ENCODE measurements at regions not wholly inside any gene's neighbourhood (a gene's known extent, or its start where the extent isn't known, plus 50 kb on each side); places are given as distances from the start of the nearest gene placed in this dataset.

GRCh38 chr4:14241574-14241973 lies 614.0 kb upstream of the BOD1L1 start:
- no peaks in the 10 kb centered on the region for H3K4me1 ChIP-seq (ENCODE audit: insufficient read depth, low read length)
- ChIA-PET POLR2A (no interaction called here), CTCF (no interaction called here)
- DNase-seq = no peak
- H3K36me3 ChIP-seq (ENCODE audit: insufficient read depth, low read length) = no peaks in the 10 kb centered on the region
- H3K27ac ChIP-seq (ENCODE audit: low read depth, low read length) = no peak overlapping the region
- no peak overlapping the region for H3K4me3 ChIP-seq (ENCODE audit: low read length)
- H3K27me3 ChIP-seq (ENCODE audit: insufficient read depth, low read length, poor library complexity, severe bottlenecking) = no peaks in the 10 kb centered on the region
- no peaks in the 10 kb centered on the region for H3K36me3 Mint-ChIP-seq
- H3K9me3 ChIP-seq (ENCODE audit: low read length) = no peaks in the 10 kb centered on the region
- H3K27me3 Mint-ChIP-seq = peaks cover 0 to 2% of the 10 kb centered on the region in 2 donors
- H3K9me3 Mint-ChIP-seq = peaks cover 0 to 12% (median 4%) of the 10 kb centered on the region in 5 donors
- no peak overlapping the region for H3K4me3 Mint-ChIP-seq
- no peaks in the 10 kb centered on the region for H3K4me1 Mint-ChIP-seq
- peak overlapping the region in 1 of 8 donors; percentile 50 for H3K27ac Mint-ChIP-seq

- Histone ChIP-seq H3K27ac (ENCODE audit: low read depth, low read length) (no peak overlapping the region), H3K27me3 (ENCODE audit: insufficient read depth, low read length, poor library complexity, severe bottlenecking) (no peaks in the 10 kb centered on the region), H3K9me3 (ENCODE audit: low read length) (no peaks in the 10 kb centered on the region), H3K4me3 (ENCODE audit: low read length) (no peak overlapping the region), H3K4me1 (ENCODE audit: insufficient read depth, low read length) (no peaks in the 10 kb centered on the region), H3K36me3 (ENCODE audit: insufficient read depth, low read length) (no peaks in the 10 kb centered on the region)
- Mint-ChIP-seq H3K4me1 (no peaks in the 10 kb centered on the region), H3K27me3 (peaks cover 0 to 2% of the 10 kb centered on the region in 2 donors), H3K36me3 (no peaks in the 10 kb centered on the region), H3K27ac (no peak overlapping the region), H3K9me3 (peaks cover 0 to 6% (median 4%) of the 10 kb centered on the region in 5 donors), H3K4me3 (no peak overlapping the region)
- ChIA-PET CTCF (no interaction called here), POLR2A (no interaction called here)
- DNase-seq = no peak
These were observed 620.2 kb upstream of the BOD1L1 start for GRCh38 chr4:14247767-14248166.

- ChIA-PET CTCF (no interaction called here), POLR2A (no interaction called here)
- Mint-ChIP-seq H3K36me3 (no peaks in the 10 kb centered on the region), H3K4me1 (no peaks in the 10 kb centered on the region), H3K27me3 (no peaks in the 10 kb centered on the region), H3K4me3 (no peak overlapping the region), H3K9me3 (peaks cover 0 to 4% (median 2%) of the 10 kb centered on the region in 5 donors), H3K27ac (no peak overlapping the region)
- Histone ChIP-seq H3K4me3 (ENCODE audit: low read length) (no peak overlapping the region), H3K36me3 (ENCODE audit: insufficient read depth, low read length) (no peaks in the 10 kb centered on the region), H3K27me3 (ENCODE audit: insufficient read depth, low read length, poor library complexity, severe bottlenecking) (no peaks in the 10 kb centered on the region), H3K4me1 (ENCODE audit: insufficient read depth, low read length) (no peaks in the 10 kb centered on the region), H3K27ac (ENCODE audit: low read depth, low read length) (no peak overlapping the region), H3K9me3 (ENCODE audit: low read length) (no peaks in the 10 kb centered on the region)
- no peak for DNase-seq
These were observed 621.7 kb upstream of the BOD1L1 start for GRCh38 chr4:14249226-14249625.

GRCh38 chr4:14254252-14254651 lies 626.7 kb upstream of the BOD1L1 start:
- H3K4me3 Mint-ChIP-seq = no peak overlapping the region
- no peaks in the 10 kb centered on the region for H3K9me3 ChIP-seq (ENCODE audit: low read length)
- peaks cover 0 to 4% (median 2%) of the 10 kb centered on the region in 5 donors for H3K9me3 Mint-ChIP-seq
- no peaks in the 10 kb centered on the region for H3K4me1 Mint-ChIP-seq
- no peak overlapping the region for H3K27ac ChIP-seq (ENCODE audit: low read depth, low read length)
- H3K36me3 ChIP-seq (ENCODE audit: insufficient read depth, low read length) = no peaks in the 10 kb centered on the region
- ChIA-PET CTCF (no interaction called here), POLR2A (no interaction called here)
- no peak overlapping the region for H3K27ac Mint-ChIP-seq
- no peak overlapping the region for H3K4me3 ChIP-seq (ENCODE audit: low read length)
- DNase-seq = no peak
- no peaks in the 10 kb centered on the region for H3K27me3 ChIP-seq (ENCODE audit: insufficient read depth, low read length, poor library complexity, severe bottlenecking)
- H3K4me1 ChIP-seq (ENCODE audit: insufficient read depth, low read length) = no peaks in the 10 kb centered on the region
- H3K27me3 Mint-ChIP-seq = no peaks in the 10 kb centered on the region
- no peaks in the 10 kb centered on the region for H3K36me3 Mint-ChIP-seq

- POLR2A ChIA-PET = no interaction called here
- no peaks in the 10 kb centered on the region for H3K36me3 ChIP-seq (ENCODE audit: insufficient read depth, low read length)
- no peaks in the 10 kb centered on the region for H3K36me3 Mint-ChIP-seq
These were observed 627.4 kb upstream of the BOD1L1 start for GRCh38 chr4:14254926-14255325.

GRCh38 chr4:14257903-14258302 lies 630.4 kb upstream of the BOD1L1 start:
- Histone ChIP-seq H3K27ac (ENCODE audit: low read depth, low read length) (no peak overlapping the region), H3K9me3 (ENCODE audit: low read length) (no peaks in the 10 kb centered on the region), H3K36me3 (ENCODE audit: insufficient read depth, low read length) (no peaks in the 10 kb centered on the region), H3K4me3 (ENCODE audit: low read length) (no peak overlapping the region), H3K4me1 (ENCODE audit: insufficient read depth, low read length) (no peaks in the 10 kb centered on the region), H3K27me3 (ENCODE audit: insufficient read depth, low read length, poor library complexity, severe bottlenecking) (no peaks in the 10 kb centered on the region)
- Mint-ChIP-seq H3K27me3 (peaks cover 0 to 1% of the 10 kb centered on the region in 2 donors), H3K27ac (no peak overlapping the region), H3K9me3 (peaks cover 0 to 3% (median 2%) of the 10 kb centered on the region in 5 donors), H3K4me3 (no peak overlapping the region), H3K36me3 (no peaks in the 10 kb centered on the region), H3K4me1 (no peaks in the 10 kb centered on the region)
- ChIA-PET POLR2A (no interaction called here), CTCF (no interaction called here)
- DNase-seq = no peak

More at GRCh38 chr4:14254926-14255325, 627.4 kb upstream of the BOD1L1 start:
- Histone ChIP-seq H3K27me3 (ENCODE audit: insufficient read depth, low read length, poor library complexity, severe bottlenecking) (no peaks in the 10 kb centered on the region), H3K4me1 (ENCODE audit: insufficient read depth, low read length) (no peaks in the 10 kb centered on the region), H3K9me3 (ENCODE audit: low read length) (no peaks in the 10 kb centered on the region), H3K4me3 (ENCODE audit: low read length) (no peak overlapping the region), H3K27ac (ENCODE audit: low read depth, low read length) (no peak overlapping the region)
- no peaks in the 10 kb centered on the region for H3K4me1 Mint-ChIP-seq
- no peak for DNase-seq
- no peak overlapping the region for H3K27ac Mint-ChIP-seq
- no peaks in the 10 kb centered on the region for H3K27me3 Mint-ChIP-seq
- H3K9me3 Mint-ChIP-seq = peaks cover 0 to 5% (median 2%) of the 10 kb centered on the region in 5 donors
- H3K4me3 Mint-ChIP-seq = no peak overlapping the region
- CTCF ChIA-PET = no interaction called here

GRCh38 chr4:14259936-14260335 lies 632.4 kb upstream of the BOD1L1 start:
- Mint-ChIP-seq H3K4me1 (no peaks in the 10 kb centered on the region), H3K4me3 (no peak overlapping the region), H3K27ac (no peak overlapping the region), H3K36me3 (no peaks in the 10 kb centered on the region), H3K9me3 (peaks cover 0 to 5% (median 0%) of the 10 kb centered on the region in 5 donors), H3K27me3 (peaks cover 0 to 1% of the 10 kb centered on the region in 2 donors)
- H3K4me3 ChIP-seq (ENCODE audit: low read length) = no peak overlapping the region
- no peak for DNase-seq
- CTCF ChIA-PET = no interaction called here
- no peak overlapping the region for H3K27ac ChIP-seq (ENCODE audit: low read depth, low read length)
- no peaks in the 10 kb centered on the region for H3K4me1 ChIP-seq (ENCODE audit: insufficient read depth, low read length)
- no peaks in the 10 kb centered on the region for H3K27me3 ChIP-seq (ENCODE audit: insufficient read depth, low read length, poor library complexity, severe bottlenecking)
- POLR2A ChIA-PET = no interaction called here
- H3K9me3 ChIP-seq (ENCODE audit: low read length) = no peaks in the 10 kb centered on the region
- no peaks in the 10 kb centered on the region for H3K36me3 ChIP-seq (ENCODE audit: insufficient read depth, low read length)

- Mint-ChIP-seq H3K4me3 (no peak overlapping the region), H3K4me1 (no peaks in the 10 kb centered on the region), H3K9me3 (peaks cover 0 to 5% (median 0%) of the 10 kb centered on the region in 5 donors), H3K36me3 (no peaks in the 10 kb centered on the region), H3K27me3 (peaks cover 0 to 1% of the 10 kb centered on the region in 2 donors), H3K27ac (no peak overlapping the region)
- no peaks in the 10 kb centered on the region for H3K27me3 ChIP-seq (ENCODE audit: insufficient read depth, low read length, poor library complexity, severe bottlenecking)
- POLR2A ChIA-PET = no interaction called here
- no peaks in the 10 kb centered on the region for H3K4me1 ChIP-seq (ENCODE audit: insufficient read depth, low read length)
- H3K27ac ChIP-seq (ENCODE audit: low read depth, low read length) = no peak overlapping the region
- no peak overlapping the region for H3K4me3 ChIP-seq (ENCODE audit: low read length)
- H3K9me3 ChIP-seq (ENCODE audit: low read length) = no peaks in the 10 kb centered on the region
- H3K36me3 ChIP-seq (ENCODE audit: insufficient read depth, low read length) = no peaks in the 10 kb centered on the region
- no peak for DNase-seq
- CTCF ChIA-PET = no interaction called here
These were observed 633.1 kb upstream of the BOD1L1 start for GRCh38 chr4:14260591-14260990.

GRCh38 chr4:14262221-14262620 lies 634.7 kb upstream of the BOD1L1 start:
- H3K27me3 ChIP-seq (ENCODE audit: insufficient read depth, low read length, poor library complexity, severe bottlenecking) = no peaks in the 10 kb centered on the region
- no peak for DNase-seq
- no peaks in the 10 kb centered on the region for H3K4me1 ChIP-seq (ENCODE audit: insufficient read depth, low read length)
- peaks cover 0 to 1% of the 10 kb centered on the region in 2 donors for H3K27me3 Mint-ChIP-seq
- no peaks in the 10 kb centered on the region for H3K4me1 Mint-ChIP-seq
- no peak overlapping the region for H3K27ac ChIP-seq (ENCODE audit: low read depth, low read length)
- no peaks in the 10 kb centered on the region for H3K36me3 ChIP-seq (ENCODE audit: insufficient read depth, low read length)
- H3K27ac Mint-ChIP-seq = no peak overlapping the region
- no peak overlapping the region for H3K4me3 ChIP-seq (ENCODE audit: low read length)
- H3K4me3 Mint-ChIP-seq = no peak overlapping the region
- CTCF ChIA-PET = no interaction called here
- peaks cover 0 to 5% (median 0%) of the 10 kb centered on the region in 5 donors for H3K9me3 Mint-ChIP-seq
- POLR2A ChIA-PET = no interaction called here
- no peaks in the 10 kb centered on the region for H3K36me3 Mint-ChIP-seq
- no peaks in the 10 kb centered on the region for H3K9me3 ChIP-seq (ENCODE audit: low read length)

Data from CD8-positive, alpha-beta memory T cell (primary cell).